Stimulated activated CD4-positive, alpha-beta T cell treated with anti-CD3 and anti-CD28 coated beads, TNF-alpha, amount 100 ng/mL, for 48 hours (primary cell): ENCODE measurements at regions not wholly inside any gene's neighbourhood (a gene's known extent, or its start where the extent isn't known, plus 50 kb on each side); places are given as distances from the start of the nearest gene placed in this dataset.

Experiments
- DNase-seq, 3 donors: peaks; one replicate each; pipeline ENCODE4 v3.0.0-alpha.2; 2020; ENCODE audit warnings: low read depth in 3 of 3

DNA sequence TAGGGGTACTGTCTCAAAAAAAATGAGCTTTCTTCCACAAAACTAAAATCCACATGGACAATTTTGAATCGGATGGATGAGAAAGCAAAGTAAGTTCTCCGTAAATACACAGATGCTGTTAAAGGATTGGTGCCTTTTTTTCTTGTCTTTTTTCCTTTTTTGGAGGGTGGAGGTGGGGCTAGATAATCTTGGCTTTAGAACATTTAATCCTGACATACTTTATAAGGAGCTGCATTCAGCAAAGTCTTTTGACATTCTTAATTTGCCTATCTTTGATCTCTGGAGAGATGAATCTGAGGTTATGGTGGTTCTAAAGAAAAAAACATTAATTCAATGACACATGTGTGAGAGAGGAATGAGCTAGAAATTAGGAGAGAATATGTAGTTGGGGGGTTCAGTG is 312.3 kb upstream of the KCNJ16 start:
- DNase-seq: no peak

DNA sequence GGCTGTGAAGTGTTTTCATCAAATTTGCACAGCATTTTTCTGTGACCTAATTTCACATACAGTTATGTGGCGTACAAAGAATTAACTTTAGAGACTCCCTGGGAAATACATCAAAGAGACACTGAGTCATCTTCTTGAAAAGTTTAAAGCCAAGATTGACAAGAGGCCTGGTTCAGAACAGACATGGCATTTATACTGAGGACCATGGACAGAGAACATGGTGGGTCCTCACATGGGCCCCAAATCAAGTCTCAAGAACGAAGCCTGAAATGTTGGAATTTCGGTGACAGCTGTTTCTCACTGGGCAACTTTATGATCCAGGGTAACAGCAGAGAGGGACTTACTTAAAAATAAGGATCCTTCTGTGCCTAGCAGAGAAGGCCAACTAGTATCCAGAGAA is 311.5 kb upstream of the KCNJ16 start:
- no peak for DNase-seq

DNA sequence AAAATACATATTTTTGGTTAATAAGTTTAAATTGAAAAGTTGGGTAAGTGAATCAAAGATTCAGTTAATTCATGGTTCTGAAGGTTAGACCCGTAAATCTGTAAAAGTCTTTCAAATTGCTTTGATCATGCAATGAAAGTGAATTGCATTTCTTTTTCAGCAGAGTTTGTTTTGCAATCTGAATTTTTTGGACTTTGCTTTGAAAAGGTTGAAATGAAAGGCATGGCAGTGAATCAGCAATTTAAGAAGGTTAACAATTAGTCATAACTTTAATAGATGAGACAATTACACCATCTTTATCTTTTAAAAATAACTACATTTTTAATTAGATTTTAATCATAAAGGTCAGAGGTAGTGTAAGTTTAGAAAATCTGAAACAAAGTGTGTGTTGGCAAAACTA is 310.9 kb upstream of the KCNJ16 start:
- no peak for DNase-seq

DNA sequence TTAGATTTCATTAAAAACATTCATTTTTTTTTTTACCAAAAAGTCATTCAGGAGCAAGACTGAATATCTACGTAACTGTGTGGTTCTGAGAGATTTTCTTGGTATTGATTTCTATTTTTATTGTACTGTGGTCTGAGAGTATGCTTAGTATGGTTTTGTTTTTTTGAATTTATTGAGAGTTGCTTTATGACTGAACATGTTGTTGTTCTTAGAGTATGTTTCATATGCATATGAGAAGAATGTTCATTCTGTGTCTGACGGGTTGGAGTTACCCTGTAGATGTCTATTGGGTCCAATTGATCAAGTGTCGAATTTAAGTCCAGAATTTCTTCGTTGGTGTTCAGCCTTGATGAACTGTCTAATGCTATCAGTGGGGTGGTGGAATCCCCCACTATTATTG is 306.0 kb upstream of the KCNJ16 start:
- no peak for DNase-seq

DNA sequence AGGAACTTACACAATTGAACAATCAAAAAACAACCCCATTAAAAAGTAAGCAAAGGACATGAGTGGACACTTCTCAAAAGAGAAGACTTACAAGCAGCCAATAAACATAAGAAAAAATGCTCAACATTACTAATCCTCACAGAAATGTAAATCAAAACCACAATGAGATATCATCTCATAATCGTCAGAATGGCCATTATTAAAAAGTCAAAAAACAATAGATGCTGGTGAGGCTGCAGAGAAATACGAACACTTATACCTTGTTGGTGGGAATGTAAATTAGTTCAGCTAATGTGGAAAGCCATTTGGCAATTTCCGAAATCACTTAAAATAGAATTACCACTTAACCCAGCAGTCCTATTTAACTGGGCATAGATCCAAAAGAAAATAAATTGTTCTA is 301.9 kb upstream of the KCNJ16 start:
- DNase-seq: no peak

DNA sequence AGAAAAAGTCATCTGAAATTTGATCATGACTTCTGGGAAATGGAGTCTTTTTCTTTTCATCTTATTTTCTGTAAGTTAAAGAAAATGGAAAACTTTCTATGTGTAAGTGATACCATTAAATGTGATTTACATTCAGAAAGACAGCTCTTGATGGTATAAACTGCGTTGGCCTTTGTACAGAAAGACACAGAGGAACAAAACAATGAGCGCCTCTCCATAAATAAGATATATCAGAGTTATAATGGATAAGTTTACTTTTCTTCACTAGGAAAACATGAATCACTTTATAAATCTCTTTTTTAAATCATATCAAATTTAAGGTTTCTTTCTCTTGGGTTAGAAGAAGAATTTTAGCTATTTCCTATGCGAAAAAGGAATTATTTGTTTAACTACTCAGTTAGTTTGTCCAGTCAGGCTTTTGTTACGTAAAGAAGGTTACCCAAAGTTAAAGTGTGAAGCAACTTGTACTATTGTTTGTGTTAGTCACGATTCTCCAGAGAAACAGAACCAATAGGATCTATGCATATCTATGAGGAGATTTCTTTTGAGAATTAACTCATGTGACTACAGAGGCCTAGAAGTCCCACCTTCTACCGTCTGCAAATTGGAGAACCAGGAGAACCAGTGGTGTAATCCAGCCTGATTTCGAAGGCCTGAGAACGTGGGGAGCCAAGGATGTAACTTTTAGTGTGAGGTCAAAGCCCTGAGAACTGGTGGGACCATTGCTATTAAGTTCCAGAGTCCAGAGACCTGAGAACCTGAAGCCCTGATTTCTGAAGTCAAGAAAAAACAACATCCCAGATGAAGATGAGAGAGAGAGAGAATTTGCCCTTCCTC is 295.4 kb upstream of the KCNJ16 start:
- no peak for DNase-seq

DNA sequence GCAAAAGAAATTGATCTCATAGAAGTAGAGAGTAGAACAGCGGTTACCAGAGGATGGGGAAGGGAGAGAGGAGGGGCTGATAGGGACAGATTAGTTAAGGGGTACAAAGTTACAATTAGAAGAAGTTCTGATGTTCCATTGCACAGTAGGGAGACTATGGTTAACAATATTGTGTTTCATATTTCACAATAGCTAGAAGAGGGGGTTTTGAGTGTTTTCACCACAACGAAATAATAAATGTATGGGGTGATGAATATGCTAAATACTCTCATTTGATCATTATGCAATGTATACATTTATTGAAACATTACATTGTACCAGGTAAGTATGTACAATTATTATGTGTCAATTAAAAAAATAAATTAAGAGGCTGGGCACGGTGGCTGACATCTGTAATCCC is 291.2 kb upstream of the KCNJ16 start:
- no peak for DNase-seq

DNA sequence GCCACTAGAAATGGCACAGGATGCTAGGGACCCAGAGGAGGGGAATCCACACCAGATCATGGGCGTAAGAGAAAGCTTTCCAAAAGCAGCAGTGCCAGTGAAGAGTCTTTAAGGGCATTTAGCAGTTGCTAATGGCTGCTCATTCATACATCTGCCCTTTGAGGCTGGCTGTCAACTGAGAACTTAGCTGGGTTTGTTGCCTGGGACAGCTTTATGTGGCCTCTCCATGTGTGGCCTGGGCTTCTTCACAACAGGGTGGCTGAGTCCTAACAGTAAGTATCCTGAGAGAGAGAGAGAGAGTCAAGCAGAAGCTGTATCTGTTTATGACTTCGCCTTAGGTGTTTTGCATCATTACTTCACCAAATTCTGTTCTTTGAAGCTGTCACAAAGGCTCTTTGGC is 286.1 kb upstream of the KCNJ16 start:
- DNase-seq: no peak

DNA sequence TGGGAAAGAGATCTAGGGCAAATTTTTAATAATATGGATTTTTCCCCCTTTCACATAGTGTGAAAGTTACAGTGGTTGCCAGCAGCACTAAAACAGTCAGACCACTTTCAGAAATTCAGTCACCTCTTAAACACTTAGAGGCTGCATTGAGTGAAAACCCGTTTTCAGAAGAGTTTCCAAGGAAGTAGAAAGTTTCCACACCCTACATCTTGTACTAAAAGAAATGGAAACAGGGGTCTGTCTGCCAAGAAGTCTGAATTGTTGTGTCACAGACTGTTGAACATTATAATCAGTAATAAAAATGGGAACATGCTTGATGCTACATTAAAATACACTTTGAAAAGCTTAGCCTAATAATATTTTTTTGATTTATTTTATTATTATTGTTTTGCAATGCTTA is 278.9 kb upstream of the KCNJ16 start:
- no peak for DNase-seq

DNA sequence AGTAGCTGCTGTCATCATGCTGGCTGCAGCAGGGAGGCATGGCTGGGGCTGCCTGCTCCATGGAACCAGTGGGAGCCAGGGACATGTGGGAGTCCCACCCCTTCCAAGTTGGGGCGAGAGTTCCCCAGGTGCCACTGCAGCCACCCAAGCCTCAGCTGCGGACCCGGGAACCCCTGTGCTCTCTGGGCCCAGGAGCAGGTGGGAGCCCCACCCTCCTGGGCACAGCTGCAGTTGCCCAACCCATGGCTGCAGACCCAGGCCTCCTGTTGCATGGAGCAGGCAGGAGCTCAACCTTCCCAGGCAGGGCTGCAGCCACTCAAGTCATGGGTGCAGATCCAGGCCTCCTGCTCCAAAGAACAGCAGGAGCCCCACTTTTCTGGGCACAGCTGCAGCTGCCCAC is 274.2 kb upstream of the KCNJ16 start:
- DNase-seq: no peak

DNA sequence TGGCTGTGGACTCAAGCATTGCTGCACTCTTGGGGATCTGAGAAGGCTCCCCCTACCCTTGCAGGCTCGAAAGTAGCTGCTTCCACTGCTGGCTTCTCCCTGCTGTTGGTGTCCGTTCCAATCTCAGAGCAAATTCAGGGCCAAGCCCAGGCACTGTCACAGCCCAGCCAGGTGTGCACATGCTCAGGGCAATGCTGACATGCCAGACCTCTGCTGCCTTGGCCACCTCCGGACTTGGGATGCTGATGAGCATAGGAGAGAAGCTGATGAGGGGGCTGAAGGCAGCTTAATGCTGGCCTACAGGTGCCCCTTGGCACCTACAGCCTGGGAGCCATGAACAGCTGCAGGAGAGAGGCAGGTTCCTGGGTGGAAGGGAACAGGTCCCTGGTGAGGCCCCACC is 273.7 kb upstream of the KCNJ16 start:
- no peak for DNase-seq

DNA sequence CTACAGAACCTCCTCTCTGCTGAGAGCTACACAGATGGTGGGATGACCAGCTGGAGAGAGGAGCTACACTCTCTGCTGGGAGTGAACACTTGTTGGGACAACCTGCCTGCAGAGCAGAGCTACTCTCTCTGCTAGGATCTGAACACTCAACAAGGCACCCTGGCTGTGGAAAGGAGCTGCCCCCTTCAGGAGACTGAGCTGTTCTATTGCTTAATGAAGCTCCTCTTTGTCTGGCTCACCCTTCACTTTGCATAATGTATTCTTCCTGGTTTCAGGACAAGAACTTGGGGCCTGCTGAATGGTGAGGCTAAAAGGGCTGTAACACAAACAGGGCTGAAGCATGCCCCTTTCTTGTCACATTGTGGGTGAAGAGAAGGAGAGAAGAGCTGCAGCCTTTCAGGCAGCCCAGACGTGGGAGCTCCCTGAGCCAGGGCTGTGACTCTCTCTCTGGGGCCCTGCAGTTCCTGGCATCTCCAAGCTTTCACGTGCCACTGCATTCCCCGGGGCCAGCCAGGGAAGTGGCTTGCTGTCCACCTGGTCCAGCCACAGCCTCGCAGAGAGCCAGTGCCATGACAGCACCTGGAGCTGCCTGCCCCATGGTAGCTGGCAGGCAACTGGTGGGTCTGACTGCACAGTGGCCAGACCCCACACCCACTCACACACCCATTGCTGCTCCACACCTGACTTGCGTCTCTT is 272.8 kb upstream of the KCNJ16 start:
- no peak for DNase-seq

DNA sequence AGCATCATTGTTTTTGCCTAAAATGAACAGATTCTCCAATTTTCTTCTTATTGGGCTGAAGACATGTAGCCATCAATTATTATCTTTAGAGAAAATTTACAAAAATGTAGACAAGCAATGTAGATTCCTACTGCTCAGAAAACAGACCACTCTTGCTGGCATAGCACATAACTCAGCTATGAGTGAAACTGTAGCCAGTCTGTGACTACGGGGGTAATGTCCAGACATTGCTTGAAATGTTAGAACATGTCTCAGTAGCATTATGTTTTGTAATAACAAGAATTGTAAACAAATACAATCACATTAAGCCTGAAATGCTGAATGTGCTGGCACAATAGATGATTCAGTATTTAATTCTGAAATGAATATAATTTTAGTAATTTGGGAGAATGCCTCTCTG is 265.7 kb upstream of the KCNJ16 start:
- DNase-seq: no peak

DNA sequence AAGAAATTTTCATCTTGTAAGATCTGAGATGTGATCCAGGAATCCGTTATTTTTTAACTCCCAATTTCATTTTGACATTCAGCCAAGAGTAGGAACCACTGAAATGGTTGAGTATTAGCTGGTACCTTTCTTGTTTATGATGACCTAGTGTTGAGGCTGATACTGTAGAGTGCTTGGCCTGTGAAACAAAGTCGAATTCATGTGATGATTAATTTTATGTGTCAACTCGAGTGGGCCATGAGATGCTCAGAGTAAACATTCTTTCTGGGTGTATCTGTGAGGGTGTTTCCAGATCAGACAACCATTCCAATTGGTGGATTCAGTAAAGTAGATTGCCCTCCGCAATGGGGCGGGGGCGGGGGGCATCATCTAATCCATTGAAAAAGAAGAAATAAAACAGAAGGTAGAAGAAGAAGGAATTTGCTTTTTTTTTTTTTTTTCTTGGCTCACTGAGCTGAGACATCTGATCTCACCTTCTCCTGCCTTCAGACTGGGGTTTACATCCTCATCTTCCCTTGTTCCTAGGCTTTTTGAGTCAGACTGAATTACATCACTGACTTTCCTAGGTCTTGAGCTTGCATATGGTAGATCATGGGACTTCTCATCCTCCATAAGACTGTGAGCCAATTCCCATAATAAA is 264.6 kb upstream of the KCNJ16 start:
- DNase-seq: no peak

DNA sequence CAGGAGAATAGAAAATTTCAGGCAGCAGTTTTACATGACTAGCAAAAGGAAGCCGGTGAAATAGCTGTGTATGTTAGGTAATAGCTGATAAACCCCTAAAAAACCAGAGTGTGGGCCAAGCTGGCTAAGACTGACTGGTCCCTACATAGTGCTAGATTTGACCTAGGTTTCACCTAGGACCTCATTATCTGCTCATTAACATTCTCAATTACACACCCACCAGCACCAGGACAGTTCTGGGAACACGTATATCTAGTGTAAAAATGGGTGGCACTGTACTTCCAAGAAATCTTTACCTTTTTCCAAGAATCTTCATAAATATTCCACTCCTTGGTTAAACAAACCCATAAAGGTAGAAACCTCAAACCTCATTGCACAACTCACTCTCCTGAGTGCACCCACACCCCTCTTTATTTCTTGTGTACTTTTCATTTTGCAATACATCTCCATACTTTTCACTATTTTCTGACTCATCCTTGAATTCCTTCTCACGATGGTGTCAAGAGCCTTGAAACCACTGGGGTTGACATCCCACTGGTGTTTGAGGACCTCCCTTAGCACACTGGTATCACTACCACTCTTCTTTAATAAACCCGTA is 262.7 kb upstream of the KCNJ16 start:
- DNase-seq: no peak

DNA sequence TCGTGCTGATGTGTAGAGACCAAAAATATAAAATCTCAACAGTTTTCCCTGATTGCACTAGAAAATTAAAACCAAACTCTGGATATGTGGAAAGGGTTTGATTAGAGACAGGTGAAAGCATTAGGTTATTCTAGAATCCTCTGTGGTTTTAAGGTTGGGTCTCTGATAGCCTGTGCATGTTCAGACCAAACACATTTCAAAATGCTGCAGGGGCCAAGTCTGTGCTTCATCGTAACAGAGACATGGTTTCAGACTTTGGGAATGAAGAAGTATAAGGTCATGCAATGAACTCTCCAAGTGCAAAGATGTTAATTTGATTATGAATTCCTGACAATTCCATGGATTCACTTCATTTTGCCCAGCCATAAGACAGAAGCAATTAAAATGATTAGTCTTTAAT is 261.0 kb upstream of the KCNJ16 start:
- no peak for DNase-seq

DNA sequence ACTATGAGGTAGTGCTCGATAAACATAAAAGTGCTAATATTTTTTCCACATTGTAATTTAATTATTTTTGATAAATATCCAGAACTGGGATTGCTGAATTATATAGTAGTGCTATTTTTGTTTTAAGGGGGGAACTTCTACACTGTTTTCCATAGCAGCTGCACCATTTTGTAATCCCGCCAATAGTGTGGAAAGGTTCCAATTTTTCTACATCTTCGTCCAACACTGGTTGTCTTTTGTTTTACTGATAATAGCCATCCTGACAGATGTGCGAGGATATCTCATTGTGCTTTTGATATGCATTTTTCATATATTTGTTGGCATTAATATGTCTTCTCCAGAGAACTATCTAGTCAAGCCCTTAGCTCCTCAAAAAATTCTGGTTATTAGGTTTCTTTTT is 259.6 kb upstream of the KCNJ16 start:
- DNase-seq: no peak

DNA sequence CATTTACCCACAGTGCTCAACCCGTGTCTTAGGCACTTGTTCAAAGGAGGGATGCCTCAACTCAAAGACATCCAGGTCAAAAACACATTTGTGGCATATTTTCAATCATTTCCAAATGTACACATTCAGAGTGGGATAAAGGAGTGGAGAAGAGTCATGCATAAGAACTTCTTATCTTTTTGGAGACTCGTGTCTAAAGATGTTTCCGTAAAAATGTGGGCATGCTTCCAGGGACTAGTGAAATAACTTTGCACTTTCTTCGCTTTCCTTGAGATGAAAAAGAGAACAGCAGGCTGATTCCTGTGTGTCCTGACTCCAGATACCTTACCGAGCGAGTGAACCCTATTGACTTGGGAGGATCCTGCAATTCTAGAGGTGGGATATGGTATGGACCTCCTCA is 256.6 kb upstream of the KCNJ16 start:
- DNase-seq: no peak

DNA sequence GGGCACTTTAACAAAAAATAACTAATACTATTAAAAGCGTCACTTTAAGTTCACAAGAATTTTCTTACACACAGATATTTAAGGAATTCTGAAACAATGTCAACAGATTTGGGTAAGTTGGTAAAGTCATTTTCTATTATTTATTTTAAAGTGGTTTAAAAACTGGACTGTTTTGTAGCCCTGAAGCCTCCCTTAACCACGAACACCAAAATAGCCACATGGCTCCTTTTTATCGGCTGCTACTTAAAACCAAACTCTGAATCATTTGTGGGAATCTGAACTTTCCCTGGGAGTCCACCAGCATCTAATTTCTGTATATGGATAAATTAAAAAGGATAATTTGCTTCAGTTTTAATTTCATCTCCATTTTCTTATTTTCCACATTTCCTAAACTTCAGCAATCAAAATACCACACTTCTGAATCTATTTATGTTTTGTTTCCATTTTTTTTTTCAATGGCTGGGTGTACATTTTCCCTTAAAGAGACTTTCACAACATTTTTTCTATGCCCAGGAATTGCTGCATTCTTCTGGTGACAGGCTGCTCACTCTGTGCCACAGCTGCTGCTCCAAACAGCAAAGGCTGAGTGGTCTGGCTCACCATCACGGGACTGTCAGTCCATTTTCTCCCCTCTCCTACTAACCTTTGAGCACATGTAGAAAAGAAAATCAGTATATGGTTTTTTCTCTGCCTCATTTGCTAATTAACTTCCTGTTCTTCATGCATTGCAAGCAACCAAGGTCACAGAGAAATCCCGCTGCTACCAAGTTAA is 255.5 kb upstream of the KCNJ16 start:
- no peak for DNase-seq

DNA sequence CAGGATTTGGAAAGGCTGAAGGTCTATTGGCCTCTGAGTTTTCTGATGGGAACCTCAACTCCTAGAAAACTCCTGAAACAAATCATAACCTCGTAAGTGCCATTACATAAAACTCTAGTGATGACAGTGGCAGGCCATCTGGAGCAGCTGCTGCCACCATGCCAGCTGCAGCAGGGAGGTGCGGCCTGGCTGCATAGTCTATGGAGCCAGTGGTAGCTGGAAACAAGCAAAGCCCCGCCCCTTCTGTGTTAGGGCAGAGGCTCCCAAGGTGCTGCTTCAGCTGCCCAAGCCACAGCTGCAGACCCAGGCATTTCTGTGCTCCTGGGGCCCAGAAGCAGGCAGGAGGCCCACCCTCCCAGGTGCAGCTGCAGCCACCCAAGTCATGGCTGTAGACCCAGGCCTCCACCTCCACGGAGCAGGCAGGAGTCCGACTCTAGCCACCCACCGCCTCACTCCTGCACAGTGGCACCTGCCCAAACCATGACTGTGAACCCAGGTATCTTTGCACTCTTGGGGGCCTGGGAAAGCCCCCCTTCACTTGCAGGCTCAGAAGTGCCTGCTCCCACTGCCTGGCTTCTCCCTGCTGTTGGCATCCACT is 254.1 kb upstream of the KCNJ16 start:
- no peak for DNase-seq

DNA sequence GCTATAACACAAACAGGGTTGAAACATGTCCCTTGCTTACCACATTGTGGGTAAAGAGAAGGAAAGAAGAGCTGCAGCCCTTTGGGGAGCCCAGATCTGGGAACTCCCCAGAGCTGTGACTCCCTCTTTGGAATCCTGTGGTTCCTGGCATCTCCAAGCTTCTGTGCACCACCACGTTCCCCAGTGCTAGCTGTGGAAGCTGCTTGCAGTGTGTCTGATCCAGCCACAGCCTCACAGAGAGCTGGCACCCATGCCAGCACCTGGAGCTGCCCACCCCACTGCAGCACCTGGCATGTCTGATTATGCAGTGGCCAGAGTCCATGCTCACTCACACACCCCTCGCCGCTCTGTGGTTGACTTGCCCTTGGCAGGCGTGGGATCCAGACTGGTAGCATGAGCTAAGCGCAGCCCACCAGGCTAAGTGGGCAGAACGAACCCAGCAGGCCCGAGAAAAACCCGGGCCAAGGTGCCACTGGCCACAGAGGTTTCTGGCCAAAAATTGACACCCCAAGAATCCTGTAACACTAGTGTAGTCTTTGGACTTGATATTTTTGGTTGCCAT is 252.6 kb upstream of the KCNJ16 start:
- DNase-seq: no peak
